Activated naive CD8-positive, alpha-beta T cell treated with anti-CD3 and anti-CD28 coated beads, Interleukin-2, amount 10 ng/mL, durations not matched to agents 7 days and 5 days (primary cell): ENCODE measurements at regions not wholly inside any gene's neighbourhood (a gene's known extent, or its start where the extent isn't known, plus 50 kb on each side); places are given as distances from the start of the nearest gene placed in this dataset.

Source experiments
- ATAC-seq: fragments of 150-1000 bp; cut with Tn5 transposase; one replicate; pipeline ENCODE4 v1.10.0; 2021; ENCODE audit warnings: low read depth, moderate library complexity
- POLR2A ChIA-PET: fragments of 350-600 bp; sonication (Branson Sonifier 250); formaldehyde crosslinking; loops from one replicate; lab custom pipeline; 2021; ENCODE audit warnings: antibody characterized with exemption; lab: Charles Lee
- DNase-seq: peaks from one replicate; pipeline ENCODE4 v3.0.0; 2021
- H3K27ac Mint-ChIP-seq: one replicate; pipeline ENCODE4 v1.8.0; 2022; ENCODE audit warnings: mild to moderate bottlenecking, mixed read lengths
- H3K27me3 Mint-ChIP-seq: one replicate; pipeline ENCODE4 v1.8.0; 2022; ENCODE audit warnings: mild to moderate bottlenecking, moderate library complexity, mixed read lengths
- H3K36me3 Mint-ChIP-seq: one replicate; pipeline ENCODE4 v1.8.0; 2021; ENCODE audit warnings: mild to moderate bottlenecking, mixed read lengths
- H3K4me1 Mint-ChIP-seq: one replicate; pipeline ENCODE4 v1.8.0; 2021; ENCODE audit warnings: mixed read lengths
- H3K4me3 Mint-ChIP-seq: one replicate; pipeline ENCODE4 v1.8.0; 2022; ENCODE audit warnings: mild to moderate bottlenecking, moderate library complexity, mixed read lengths
- H3K9me3 Mint-ChIP-seq: one replicate; pipeline ENCODE4 v1.8.0; 2021; ENCODE audit warnings: mixed read lengths

DNA sequence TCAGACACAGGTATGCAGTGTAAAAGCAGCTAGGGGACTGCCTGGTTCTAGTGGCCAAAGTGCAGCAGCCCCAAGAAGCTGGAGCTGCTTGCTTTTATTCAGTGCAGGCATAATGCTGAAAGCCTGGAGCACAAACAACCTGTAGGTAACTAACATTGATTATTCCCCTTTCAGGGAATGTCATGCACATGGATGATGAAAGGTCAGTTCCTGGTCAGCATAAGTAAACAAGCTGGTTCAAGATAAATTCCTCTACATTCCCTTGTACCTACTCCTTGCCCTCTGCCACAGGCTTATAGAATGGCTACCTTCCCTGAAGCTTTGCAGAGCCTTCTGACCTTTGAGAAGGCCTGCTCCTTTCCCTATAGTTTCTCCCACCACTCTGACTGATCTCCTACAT is 1318.5 kb upstream of the ADGRL3 start:
- H3K27ac Mint-ChIP-seq, result no peak overlapping the region
- no peaks in the 10 kb centered on the region for H3K36me3 Mint-ChIP-seq
- DNase-seq, result no peak
- no peaks in the 10 kb centered on the region for H3K4me1 Mint-ChIP-seq
- no peaks in the 10 kb centered on the region for H3K27me3 Mint-ChIP-seq
- no peak for ATAC-seq
- POLR2A ChIA-PET, result no interaction called here
- H3K9me3 Mint-ChIP-seq, result peaks cover 4% of the 10 kb centered on the region
- H3K4me3 Mint-ChIP-seq, result no peak overlapping the region

DNA sequence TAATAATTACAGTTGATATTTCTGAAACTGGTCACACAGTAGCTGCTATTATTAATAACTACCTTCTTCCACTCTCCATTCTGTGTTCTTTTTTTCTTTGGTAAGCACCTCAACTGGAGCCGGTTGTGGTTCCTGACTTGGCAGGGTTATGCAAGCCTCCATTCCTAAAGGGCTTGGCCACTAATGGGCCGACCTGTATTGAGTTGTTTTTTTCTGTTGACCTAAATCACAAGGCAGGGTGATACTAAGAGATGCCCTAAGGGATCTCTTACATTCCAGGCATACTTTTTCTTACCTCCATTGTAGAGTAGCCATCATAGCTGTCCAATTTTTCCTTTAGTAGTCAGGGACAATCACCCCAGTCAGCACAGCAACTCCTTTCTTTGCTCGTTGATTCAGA is 1295.8 kb upstream of the ADGRL3 start:
- ATAC-seq (no peak), DNase-seq (no peak)
- Mint-ChIP-seq H3K4me3 (no peak overlapping the region), H3K27me3 (no peaks in the 10 kb centered on the region), H3K27ac (no peak overlapping the region), H3K36me3 (no peaks in the 10 kb centered on the region), H3K9me3 (peaks cover 4% of the 10 kb centered on the region), H3K4me1 (no peaks in the 10 kb centered on the region)
- POLR2A ChIA-PET, result no interaction called here

DNA sequence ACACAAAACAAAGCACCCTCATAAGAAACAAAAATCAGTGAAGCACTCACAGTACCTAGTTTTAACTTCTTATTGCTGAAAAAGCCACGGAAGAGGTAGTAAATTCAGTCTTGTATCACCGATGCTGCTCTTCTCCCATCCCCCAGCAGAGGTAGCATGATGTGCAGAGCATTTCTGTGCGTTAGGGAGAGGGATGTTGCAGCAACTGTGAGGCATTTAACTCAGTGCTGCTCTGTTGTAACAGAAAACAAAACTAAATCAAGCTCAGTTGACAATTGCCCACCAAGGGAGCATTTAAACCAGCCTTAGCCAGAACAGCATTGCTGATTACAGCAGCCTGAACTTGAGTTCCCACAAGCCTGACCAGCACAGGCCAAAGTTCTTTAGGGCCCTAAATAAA is 1279.7 kb upstream of the ADGRL3 start:
- POLR2A ChIA-PET, result no interaction called here

DNA sequence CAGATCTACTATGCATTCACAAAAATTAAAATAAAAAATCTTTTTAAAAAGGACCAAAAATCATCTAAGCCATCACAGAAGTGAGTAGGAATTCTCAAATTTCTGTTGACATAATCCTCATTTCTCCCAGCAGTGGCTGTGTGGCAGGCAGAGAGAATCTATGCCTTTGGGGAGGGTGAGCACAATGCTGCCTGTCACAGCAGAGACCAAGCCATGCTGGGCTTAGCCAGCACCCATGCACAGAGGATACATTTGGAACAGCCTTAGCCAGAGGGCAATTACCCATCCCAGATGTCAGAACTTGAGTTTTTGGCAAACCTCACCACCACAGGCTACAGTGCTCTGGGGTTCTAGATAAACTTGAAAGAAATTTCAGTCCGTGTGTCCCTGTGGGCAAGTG is 1274.8 kb upstream of the ADGRL3 start:
- no peak for ATAC-seq
- Mint-ChIP-seq H3K27ac (no peak overlapping the region), H3K27me3 (no peaks in the 10 kb centered on the region), H3K36me3 (no peaks in the 10 kb centered on the region), H3K9me3 (peaks cover 3% of the 10 kb centered on the region), H3K4me3 (no peak overlapping the region), H3K4me1 (no peaks in the 10 kb centered on the region)
- DNase-seq, result no peak
- POLR2A ChIA-PET, result no interaction called here

More for the DNA sequence above, 1279.7 kb upstream of the ADGRL3 start:
- Mint-ChIP-seq H3K36me3 (no peaks in the 10 kb centered on the region), H3K4me3 (no peak overlapping the region), H3K27me3 (no peaks in the 10 kb centered on the region), H3K27ac (no peak overlapping the region), H3K4me1 (no peaks in the 10 kb centered on the region), H3K9me3 (peaks cover 4% of the 10 kb centered on the region)
- no peak for DNase-seq
- no peak for ATAC-seq

DNA sequence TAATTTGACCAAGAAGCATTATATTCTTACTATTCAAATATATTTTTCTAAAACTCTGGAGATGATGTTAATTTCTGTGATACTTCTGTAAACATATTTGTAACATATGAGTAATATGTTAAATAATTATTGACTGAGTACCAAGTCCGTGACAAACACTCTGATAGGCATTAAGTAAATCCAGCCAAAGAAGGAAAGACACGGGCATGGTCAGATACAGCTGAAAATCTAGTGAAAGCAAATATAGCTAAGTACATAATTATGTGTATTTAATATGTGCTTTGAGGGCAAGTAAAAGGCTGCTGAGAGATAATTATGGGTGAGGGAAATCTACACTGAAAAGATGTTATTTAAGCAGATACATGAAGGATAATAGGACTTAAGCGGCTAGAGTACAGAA is 1263.6 kb upstream of the ADGRL3 start:
- ATAC-seq (no peak), DNase-seq (no peak)
- Mint-ChIP-seq H3K27me3 (no peaks in the 10 kb centered on the region), H3K9me3 (peaks cover 1% of the 10 kb centered on the region), H3K27ac (no peak overlapping the region), H3K4me3 (no peak overlapping the region), H3K4me1 (no peaks in the 10 kb centered on the region), H3K36me3 (no peaks in the 10 kb centered on the region)
- POLR2A ChIA-PET, result no interaction called here

DNA sequence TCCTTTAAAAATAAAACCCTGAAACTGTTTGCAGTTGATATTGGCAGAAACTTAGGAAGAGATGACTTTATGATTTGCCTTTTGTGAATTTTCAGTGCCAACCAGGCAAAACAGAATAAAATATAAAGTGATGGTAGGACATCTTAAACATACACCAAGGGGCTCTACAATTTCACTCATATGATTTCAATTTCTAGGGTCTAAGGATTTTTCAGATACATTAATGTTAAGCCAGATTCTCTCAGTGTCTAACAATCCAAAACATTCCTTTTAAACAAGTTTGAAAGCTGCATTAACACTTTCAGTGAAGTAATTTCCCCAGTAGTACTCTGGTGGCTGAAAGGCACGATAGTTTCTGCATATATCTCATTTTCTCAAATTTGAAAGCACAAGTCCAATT is 1262.0 kb upstream of the ADGRL3 start:
- Mint-ChIP-seq H3K36me3 (no peaks in the 10 kb centered on the region), H3K27ac (no peak overlapping the region), H3K27me3 (no peaks in the 10 kb centered on the region), H3K4me3 (no peak overlapping the region), H3K4me1 (no peaks in the 10 kb centered on the region), H3K9me3 (peaks cover 1% of the 10 kb centered on the region)
- no peak for ATAC-seq
- POLR2A ChIA-PET, result no interaction called here
- no peak for DNase-seq

DNA sequence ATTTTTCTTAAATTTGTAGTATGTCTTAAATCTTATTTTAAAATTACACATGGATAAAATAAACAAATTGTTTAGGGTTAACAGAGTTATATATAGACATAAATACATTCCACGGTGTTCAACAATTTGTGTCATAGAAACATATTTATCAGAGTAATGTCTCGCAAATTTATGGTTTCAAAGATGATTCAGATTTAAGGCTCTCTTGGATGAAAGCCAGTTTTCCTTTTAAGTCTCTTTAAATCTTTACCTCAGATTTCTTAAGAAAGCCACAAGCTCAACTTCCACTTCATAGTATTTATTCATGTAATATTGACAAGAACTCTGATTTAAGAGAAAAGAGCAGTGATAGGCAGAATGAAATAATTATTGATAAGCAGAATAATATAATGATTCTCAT is 1254.8 kb upstream of the ADGRL3 start:
- Mint-ChIP-seq H3K4me1 (no peaks in the 10 kb centered on the region), H3K9me3 (peaks cover 4% of the 10 kb centered on the region), H3K27me3 (no peaks in the 10 kb centered on the region), H3K27ac (no peak overlapping the region), H3K36me3 (no peaks in the 10 kb centered on the region), H3K4me3 (no peak overlapping the region)
- ATAC-seq, result no peak
- DNase-seq, result no peak
- POLR2A ChIA-PET, result no interaction called here

DNA sequence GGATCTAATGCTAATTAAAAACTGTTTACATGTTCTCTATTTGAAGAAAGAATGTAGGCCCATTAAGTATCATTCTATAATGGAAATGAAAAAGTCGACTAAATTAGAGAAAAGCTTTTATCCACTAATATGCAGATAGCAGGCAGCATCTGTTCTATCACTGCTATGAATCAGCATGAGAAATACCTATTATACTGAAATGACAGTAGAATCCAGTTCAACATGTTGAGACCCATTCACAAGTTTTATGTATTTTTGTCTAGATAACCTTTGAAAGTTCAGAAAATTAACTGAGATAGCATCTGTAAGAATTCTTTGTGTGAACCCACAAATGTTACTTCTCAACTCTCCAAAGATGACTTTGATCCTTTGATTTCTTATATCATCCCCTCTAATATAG is 1254.4 kb upstream of the ADGRL3 start:
- DNase-seq, result no peak
- POLR2A ChIA-PET, result no interaction called here
- Mint-ChIP-seq H3K27me3 (no peaks in the 10 kb centered on the region), H3K27ac (no peak overlapping the region), H3K4me1 (no peaks in the 10 kb centered on the region), H3K36me3 (no peaks in the 10 kb centered on the region), H3K9me3 (peaks cover 4% of the 10 kb centered on the region), H3K4me3 (no peak overlapping the region)
- ATAC-seq, result no peak

DNA sequence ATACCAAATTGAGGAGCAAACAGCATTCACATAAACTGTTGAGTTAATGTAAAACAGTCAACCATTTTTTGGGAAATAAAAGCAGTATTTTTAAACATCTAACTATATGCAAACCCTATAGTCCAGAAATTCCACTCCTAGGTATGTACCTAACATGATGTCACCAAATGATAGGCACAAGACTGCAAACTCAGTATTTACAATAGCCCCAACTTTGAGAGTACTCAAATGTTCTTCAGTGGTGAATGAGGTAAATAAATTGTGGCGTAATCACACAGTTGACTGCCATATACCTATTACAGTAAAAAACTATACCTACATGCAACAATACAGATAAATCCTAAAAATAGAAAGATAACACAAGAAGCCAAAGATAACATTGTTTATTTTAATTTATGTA is 1243.8 kb upstream of the ADGRL3 start:
- Mint-ChIP-seq H3K27me3 (no peaks in the 10 kb centered on the region), H3K4me1 (no peaks in the 10 kb centered on the region)

DNA sequence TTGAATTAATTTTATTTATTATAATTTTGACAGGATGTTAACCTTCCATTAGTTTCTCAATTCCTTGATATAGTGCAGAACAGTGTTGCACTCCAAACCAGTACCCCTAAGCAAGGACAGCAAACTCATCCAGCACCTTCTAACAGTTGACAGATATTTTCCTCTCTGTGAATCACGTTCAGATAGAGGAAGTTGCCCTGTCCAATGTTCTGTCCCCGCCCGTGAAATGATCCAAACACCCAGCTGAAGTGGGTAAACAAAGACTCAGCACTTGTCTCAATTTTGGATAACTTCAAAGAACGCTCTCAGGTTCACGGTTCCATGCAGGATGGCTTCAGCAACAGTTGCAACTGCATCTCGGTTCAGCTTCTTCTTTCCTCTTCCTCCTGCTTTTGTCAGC is 1240.0 kb upstream of the ADGRL3 start:
- no peak overlapping the region for H3K27ac Mint-ChIP-seq
- DNase-seq (no peak), ATAC-seq (no peak)
- POLR2A ChIA-PET, result no interaction called here
- no peak overlapping the region for H3K4me3 Mint-ChIP-seq
- H3K27me3 Mint-ChIP-seq, result no peaks in the 10 kb centered on the region
- peaks cover 4% of the 10 kb centered on the region for H3K9me3 Mint-ChIP-seq
- no peaks in the 10 kb centered on the region for H3K36me3 Mint-ChIP-seq
- no peaks in the 10 kb centered on the region for H3K4me1 Mint-ChIP-seq

More for the DNA sequence above, 1243.8 kb upstream of the ADGRL3 start:
- POLR2A ChIA-PET, result no interaction called here
- Mint-ChIP-seq H3K4me3 (no peak overlapping the region), H3K27ac (no peak overlapping the region), H3K36me3 (peaks cover 1% of the 10 kb centered on the region), H3K9me3 (peaks cover 5% of the 10 kb centered on the region)
- DNase-seq (no peak), ATAC-seq (no peak)

DNA sequence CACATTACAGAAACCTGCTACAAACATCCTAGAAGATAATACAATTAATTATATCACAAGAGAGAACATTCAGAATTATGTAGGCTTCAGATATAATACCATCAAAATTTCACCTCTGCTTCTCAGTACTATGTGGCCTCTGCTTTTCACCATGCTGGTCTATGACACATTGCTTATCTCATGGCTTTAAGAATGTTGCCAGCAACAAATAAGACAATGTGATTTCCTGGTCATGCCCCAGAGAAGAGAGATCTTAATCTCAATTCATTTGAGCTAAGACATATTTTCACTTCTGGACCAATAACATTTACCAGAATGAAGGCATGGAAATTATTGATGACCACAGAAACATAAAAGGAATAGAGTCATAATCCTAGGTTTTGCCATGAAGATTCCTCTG is 1233.4 kb upstream of the ADGRL3 start:
- no peak for ATAC-seq
- POLR2A ChIA-PET, result no interaction called here

DNA sequence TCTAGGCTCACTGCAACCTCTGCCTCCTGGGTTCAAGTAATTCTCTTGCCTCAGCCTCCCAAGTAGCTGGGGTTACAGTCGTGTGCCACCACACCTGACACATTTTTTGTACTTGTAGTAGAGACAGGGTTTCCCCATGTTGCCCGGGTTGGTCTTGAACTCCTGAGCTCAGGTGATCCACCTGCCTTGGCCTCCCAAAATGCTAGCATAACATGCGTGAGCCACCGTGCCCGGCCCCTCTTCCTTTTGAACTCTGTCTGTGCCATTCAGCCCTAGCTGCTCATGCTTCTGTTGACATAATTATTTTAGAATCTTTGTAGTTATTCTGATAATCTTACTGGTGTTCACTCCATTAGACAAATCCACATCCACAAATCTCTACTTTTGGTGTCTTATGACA is 1231.3 kb upstream of the ADGRL3 start:
- H3K27me3 Mint-ChIP-seq, result no peaks in the 10 kb centered on the region
- DNase-seq (no peak), ATAC-seq (no peak)
- H3K9me3 Mint-ChIP-seq, result peaks cover 7% of the 10 kb centered on the region
- H3K36me3 Mint-ChIP-seq, result no peaks in the 10 kb centered on the region
- no peaks in the 10 kb centered on the region for H3K4me1 Mint-ChIP-seq
- H3K27ac Mint-ChIP-seq, result no peak overlapping the region
- POLR2A ChIA-PET, result no interaction called here
- H3K4me3 Mint-ChIP-seq, result no peak overlapping the region

More for the DNA sequence above, 1233.4 kb upstream of the ADGRL3 start:
- H3K4me3 Mint-ChIP-seq, result no peak overlapping the region
- peaks cover 9% of the 10 kb centered on the region for H3K9me3 Mint-ChIP-seq
- no peaks in the 10 kb centered on the region for H3K27me3 Mint-ChIP-seq
- no peaks in the 10 kb centered on the region for H3K36me3 Mint-ChIP-seq
- DNase-seq, result no peak
- H3K27ac Mint-ChIP-seq, result no peak overlapping the region
- no peaks in the 10 kb centered on the region for H3K4me1 Mint-ChIP-seq

DNA sequence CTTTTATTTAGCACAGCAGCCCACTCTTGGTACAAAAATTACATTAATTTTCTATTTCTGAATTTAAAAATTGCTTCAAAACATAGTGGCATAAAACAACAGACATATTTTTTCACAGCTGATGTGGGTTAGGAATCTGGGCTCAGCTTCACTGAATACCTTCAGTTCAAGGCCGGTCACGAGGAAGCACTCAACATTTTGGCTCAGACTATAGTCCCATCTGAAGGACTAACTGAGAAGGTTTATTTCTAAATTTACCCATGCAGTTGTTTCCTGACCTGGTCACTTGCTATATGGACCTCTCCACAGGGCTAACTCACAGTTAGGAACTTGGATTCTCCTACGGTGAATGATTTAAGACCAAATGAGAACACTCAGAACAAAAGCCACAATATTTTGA is 1230.2 kb upstream of the ADGRL3 start:
- H3K36me3 Mint-ChIP-seq, result no peaks in the 10 kb centered on the region
- no peaks in the 10 kb centered on the region for H3K4me1 Mint-ChIP-seq
- H3K27me3 Mint-ChIP-seq, result no peaks in the 10 kb centered on the region
- POLR2A ChIA-PET, result no interaction called here
- no peak for DNase-seq
- peaks cover 7% of the 10 kb centered on the region for H3K9me3 Mint-ChIP-seq
- no peak overlapping the region for H3K4me3 Mint-ChIP-seq
- H3K27ac Mint-ChIP-seq, result no peak overlapping the region
- no peak for ATAC-seq

DNA sequence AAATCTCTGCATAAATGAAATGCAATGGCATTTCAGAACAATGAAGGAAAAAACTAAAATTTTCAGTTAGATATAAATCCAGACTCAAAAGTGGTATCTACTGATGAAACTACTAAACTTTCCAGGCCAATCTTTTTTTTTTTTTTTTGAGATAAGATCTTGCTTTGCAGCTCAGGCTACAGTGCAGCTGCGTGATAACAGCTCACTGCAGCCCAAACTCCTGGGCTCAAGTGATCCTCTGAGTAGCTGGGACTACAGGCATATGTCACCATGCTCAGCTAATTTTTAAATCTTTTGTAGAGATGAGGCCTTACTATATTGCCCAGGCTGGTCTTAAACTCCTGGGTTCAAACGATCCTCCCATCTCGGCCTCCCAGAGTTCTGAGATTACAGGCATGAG is 1228.2 kb upstream of the ADGRL3 start:
- Mint-ChIP-seq H3K36me3 (no peaks in the 10 kb centered on the region), H3K27me3 (no peaks in the 10 kb centered on the region), H3K4me3 (no peak overlapping the region), H3K27ac (no peak overlapping the region), H3K9me3 (peaks cover 7% of the 10 kb centered on the region), H3K4me1 (no peaks in the 10 kb centered on the region)
- DNase-seq (no peak), ATAC-seq (no peak)
- POLR2A ChIA-PET, result no interaction called here

DNA sequence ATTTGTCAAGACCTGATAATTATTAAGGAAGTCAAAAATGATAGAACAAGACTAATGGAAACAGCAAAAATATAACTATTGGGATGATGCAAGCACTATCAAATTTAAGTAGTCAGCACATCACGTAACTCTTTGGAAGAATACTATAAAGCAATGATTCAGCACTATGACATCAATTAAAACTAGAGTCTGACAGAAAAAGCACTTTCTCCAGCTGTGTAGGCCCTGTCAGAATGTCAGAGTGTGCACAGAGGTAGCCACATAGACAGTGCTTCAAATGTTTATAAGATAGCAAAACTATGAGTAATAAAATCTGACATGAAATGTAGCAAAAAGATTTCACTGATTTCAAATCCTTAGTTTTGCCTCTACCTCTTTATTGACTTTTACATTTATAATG is 1226.6 kb upstream of the ADGRL3 start:
- Mint-ChIP-seq H3K9me3 (peaks cover 5% of the 10 kb centered on the region), H3K27me3 (no peaks in the 10 kb centered on the region), H3K36me3 (no peaks in the 10 kb centered on the region), H3K27ac (no peak overlapping the region), H3K4me3 (no peak overlapping the region), H3K4me1 (no peaks in the 10 kb centered on the region)
- POLR2A ChIA-PET, result no interaction called here
- DNase-seq (no peak), ATAC-seq (no peak)
